ENCODE measurements at regions not wholly inside any gene's neighbourhood (a gene's known extent, or its start where the extent isn't known, plus 50 kb on each side); places are given as distances from the start of the nearest gene placed in this dataset.

GRCh38 chr2:42969231-42970150 lies 177.1 kb upstream of the HAAO start:
- no peak for TF ChIP-seq CTCF (conservative IDR thresholded peaks at IDR 0.05)
- TF ChIP-seq ZFX (IDR thresholded peaks at IDR 0.05): no peak
